ENCODE measurements at regions not wholly inside any gene's neighbourhood (a gene's known extent, or its start where the extent isn't known, plus 50 kb on each side); places are given as distances from the start of the nearest gene placed in this dataset.
"Not testable (repeated sequence)": the region's sequence is repeated elsewhere in the genome, so short reads cannot be mapped to it uniquely, and the experiment has no call there.

DNA sequence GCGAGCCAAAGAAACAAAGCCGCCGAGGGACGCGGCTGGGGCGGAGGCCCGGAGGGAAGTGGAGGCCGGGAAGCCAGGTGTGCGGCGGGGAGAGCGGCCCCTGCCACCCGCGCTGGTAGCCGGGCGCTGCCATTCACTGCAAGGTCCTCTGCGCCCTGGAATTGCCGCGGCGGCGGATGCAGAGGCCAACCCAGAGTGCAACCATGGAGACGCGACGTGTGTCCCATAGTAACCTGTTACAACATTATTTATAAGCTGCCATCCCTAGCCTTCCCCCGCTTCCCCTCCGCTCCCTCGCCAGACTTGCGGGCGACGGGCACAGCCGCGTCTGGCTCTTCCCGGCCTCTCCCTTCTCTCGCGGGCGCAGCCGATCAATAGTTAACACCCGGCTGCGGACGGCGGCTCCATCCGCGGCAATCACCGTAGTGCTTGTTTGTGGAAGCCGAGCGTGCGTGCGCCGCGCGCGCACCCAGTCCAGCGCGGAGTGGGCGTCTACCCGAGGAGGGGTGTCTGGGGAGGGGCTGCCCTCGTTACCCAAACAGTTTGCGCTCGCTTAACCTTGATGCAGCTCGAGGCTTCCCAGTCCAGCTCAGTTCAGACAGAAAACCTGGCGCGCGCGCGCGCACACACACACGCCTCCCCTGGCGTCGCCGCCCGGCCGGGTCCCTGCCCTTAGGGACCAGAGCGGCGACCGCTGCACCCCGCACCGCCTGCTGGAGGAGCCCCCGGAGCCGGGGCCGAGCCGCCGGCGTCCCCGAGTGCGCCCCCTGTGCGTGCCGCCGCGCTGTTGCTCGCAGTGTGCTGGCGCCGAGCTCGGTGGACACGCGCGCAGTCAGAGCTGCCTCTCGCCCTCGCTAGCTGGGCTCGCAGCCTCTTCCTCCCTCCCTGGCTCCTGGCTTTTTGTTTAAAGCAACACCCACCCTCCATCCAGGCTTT is 165.4 kb upstream of the DPP6 start:
- DNase-seq: no peak

DNA sequence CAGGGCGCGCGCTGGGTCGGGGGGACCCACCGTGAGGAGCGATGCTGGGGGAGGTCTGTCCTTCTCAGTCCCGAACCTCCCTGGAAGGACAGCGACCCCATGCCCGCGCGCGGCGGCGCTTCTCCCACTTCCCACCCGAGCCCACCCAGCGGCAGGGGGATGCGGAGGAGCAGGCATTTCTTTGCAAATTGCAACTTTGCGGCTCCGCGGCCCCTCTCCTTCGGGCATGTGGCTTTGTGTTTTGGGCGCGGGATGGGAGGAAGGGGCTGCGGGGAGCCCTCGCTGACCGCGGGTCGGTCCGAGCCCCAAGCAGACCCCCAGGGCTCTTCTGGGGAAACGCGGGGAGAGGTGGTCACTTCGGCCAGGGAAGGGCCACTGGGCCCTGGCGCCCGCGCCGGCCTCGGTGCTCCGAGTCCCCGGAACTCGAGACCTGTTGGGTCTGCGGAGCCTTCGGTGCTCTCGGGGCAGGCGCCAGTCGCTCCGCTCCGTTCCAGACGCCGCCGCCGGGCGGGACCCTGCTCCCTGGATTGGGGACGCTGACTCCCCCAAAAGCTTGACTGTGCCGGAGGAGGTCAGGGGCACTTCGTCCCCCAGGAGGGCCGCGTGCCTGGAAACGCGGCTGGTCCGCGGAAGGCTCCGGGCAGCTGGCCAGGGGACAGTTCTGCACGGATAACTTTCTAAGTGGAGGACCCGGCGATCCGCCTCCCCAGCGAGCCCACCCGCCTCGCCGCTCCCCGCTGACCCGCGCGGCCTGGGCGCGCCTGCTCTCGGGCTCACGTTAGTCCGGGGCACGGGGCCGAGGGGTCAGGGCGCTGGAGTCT is 164.2 kb upstream of the DPP6 start:
- DNase-seq: no peak

DNA sequence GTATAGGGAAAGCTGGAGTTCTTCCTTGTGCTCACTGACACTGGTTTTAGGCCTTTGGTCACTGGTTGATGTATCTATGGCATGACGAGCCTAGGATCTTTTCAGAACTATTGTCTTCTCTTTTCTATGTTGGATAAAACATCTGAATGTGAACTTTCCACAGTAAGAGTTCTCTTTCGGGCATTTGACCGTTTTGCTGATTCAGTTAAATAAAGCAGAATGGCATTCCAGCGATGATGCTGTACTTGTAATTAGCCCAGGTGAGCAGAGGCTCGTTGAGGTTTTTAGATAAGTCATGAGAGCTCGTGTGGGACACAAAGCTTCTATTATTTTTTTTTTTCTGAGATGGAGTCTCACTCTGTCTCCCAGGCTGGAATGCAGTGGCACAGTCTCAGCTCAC is 160.2 kb upstream of the DPP6 start:
- DNase-seq: no peak

DNA sequence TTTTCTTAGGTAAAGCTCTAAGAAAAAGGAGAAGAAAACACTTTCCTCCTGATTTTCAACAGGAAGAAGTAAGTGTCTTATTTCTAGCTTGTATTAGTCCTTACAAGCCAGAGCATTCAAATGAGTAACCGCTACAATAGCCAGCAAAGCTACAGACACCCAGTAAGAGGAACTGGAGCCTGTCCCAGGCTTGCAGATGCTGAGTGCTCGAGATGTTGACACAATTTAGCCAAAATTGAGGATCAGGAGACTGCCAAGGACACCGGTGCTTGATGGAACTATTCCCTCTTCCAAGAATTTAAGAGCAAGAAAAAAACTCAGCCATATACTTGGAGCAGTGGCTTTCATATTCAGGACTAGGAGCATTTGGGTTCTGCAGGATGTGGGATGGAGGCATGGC is 149.3 kb upstream of the DPP6 start:
- no peak for DNase-seq

DNA sequence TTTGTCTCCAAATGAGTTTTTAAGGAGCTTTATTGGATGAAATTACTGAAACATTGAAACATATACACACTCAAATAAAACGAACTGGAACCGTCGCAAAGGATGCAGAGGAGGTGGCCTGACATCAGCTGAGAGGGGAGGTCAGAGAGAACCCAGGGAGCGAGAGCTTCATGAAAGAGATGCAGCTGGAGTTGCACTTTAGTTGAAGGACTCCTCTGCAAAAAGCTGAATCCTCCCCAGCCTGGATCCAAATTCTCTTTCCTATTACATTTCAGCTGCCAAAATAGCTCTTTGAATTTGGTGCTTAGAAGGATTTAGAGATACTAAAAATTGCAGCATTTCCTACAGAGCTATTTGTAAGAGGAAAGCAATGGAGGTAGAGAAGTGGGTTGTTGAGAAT is 140.0 kb upstream of the DPP6 start:
- DNase-seq: no peak

DNA sequence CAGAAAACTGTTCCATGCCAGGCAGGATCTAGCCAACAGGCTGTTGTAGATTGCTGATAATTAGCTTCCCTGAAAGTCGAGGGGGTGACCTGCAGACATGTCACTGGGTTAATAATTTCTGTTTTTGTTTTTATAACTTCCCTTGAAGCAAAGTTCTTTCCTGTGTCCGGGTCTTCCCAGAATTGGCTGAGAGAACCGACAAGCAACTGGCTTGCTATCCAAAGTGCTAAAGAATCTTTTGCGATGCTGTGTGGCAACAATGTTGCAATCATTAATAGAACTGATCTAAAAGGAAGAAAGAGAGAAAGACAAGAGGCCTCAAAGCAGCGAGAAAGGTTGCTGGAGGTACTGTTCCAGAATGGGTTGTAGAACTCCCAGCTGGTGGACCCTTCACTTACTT is 132.1 kb upstream of the DPP6 start:
- no peak for DNase-seq

DNA sequence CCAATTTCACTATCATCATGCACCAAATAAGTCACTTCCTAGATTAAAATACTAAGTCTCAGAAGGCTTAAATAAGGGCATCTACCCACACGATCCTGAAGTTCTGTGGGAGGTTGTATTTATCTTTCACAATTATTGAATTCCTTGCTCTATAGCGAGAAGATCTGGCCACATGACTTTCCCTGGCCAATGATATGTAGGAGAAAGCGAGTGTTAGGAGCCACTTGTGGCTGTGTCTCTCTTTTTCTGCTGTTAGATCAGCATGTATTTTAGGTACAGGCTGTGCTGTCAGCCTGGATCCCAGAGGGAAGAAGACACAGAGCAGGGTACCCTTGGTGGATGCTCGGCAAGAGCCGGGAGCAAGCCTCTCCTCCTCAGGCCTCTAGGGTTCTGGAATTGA is 131.3 kb upstream of the DPP6 start:
- no peak for DNase-seq

DNA sequence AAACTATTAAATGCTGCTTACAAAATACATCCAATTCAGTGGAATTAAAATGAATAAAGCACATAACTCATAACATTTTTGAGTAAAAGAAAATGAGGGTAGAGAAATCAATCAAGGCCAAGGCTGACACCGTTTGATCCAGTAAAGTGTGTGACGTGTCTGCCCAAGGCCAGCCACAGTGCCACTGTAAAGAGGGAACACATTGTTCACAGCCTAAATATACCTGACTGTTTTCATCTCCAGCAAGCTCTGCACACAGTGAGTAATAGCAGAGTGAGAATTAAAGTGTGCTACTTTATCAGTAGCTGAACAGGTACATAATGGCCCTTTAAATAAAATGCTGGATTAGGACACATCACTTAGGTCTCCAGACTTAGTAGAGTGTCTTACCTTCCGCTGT is 130.8 kb upstream of the DPP6 start:
- no peak for DNase-seq

DNA sequence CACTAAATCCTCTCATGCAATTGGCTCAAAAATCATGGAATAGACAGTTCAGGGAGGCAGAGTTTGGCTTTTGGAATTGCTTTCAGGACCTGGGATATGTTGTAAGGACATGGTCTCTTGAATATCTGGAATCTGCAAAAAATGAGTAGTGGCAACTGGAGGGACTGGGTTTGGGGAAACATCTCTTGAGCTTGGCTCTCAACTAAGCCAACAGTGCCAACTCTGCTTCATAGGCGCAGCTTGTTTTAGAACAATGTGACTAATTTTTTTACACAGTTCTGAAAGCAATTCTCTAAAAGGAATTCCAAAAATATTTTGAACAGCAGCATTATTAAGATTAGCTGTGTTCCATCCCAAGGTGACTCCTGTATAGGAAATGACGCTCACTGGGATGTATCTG is 121.5 kb upstream of the DPP6 start:
- DNase-seq: no peak

DNA sequence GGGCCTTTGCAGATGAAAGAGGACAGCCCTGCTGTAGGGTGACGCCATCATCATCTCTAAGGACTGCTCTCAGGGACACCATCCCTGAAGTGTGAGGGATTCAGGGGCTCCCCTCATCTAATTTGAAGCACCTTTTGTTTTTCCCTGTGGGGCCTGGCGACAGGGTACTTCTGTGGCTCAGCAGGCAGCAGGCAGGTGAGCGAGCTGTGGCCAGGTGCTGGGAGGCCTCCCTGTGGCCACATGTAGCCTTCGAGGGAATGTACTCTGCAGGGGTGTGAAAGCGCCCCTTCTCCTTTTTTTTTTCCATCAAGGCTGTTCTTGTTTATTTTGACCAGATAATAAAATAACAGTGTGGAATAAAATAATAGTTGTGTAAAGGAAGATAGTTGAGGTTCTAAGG is 118.2 kb upstream of the DPP6 start:
- no peak for DNase-seq

DNA sequence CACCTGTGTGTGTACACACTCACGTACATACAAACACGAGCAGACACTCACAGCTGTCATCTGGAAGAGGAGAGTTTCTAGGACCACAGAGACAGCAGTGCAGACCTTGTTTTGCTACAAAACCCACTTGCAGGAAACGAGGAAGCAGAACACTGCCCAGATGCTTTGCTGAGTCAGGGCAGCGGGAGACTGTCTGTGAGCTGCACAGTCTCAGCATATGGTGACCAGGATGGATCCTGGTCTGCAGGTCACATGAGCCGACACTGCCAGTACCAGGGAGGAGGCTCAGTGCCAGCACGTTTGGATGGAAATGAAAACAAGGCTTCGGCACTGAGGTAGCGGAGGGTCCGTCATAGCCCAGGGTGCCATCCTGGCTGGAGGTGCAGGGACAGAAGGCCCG is 117.6 kb upstream of the DPP6 start:
- peak; percentile 49 to 55 for DNase-seq

DNA sequence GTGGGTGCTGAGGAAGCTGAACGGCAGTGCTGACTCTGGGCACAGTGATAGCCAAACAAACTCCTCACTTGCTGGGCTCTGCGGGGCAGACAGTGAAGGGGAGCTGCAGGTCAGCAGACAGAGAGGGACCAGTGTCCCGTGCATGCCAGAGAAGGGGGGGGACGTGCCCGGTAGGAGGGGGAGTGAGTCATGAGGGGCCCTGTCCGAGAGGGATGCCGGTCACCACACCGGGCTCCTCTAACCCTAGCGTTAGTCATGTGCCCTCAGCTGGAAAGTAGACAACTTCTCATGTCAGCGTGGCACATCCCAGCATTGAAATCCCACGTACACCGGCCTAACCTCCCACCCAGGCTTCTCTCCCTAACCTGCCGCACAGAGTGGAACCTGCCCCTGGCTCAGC is 117.1 kb upstream of the DPP6 start:
- no peak for DNase-seq

DNA sequence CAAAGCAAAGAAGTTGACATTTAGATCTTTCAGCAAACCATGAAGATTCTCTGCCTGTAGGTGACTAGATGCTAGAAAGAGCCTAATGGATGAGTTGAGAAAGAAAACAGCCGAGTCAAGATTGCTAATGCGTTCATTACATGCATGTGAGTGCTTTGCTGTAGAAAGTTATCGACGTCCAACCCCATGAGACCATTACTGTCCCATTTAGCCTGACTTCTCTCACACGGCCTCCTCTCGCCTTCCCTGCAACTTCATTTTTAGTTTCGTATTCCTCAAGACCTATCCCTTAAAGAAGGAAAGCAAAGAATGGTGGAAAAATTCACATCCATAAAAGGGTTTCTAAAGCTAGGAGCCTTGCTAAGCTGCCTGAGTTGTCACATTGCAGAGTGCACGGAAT is 113.7 kb upstream of the DPP6 start:
- no peak for DNase-seq

DNA sequence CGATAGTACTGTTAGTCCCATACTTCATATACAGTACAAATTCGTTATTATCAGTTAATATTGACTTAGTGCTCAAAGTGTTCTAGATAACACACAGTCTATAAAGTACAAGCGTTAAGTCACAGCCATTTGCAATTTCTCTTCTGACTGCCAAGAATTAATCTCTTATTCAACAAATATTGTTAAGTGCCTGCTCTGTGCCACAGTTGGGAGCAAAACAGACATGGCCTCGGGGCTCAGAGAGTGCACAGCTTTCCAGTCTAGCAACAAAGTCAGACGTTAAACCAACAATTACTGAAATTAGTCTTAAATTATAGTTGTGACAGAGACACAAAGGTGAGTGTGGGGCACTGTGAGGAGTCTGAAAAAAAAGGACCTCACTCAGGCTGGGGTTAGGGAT is 113.0 kb upstream of the DPP6 start:
- no peak for DNase-seq

DNA sequence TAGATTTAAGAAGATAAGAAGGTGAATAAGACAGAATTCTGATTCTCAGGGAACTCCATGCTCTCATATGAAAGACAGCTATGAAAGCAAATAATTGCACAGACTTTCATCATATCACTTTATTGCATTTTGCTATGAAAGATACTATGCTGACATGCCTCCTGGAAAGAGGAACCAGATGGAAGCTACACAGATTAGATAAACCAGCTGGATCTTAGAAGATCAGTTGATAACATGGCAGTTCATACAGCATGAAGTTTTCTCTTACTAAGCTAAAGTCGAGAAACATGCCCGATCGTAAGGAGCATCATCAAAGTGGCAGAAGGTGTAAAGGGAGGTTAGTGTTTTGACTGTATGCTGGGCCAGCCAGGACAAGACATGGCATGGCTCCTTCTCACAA is 112.5 kb upstream of the DPP6 start:
- no peak for DNase-seq

DNA sequence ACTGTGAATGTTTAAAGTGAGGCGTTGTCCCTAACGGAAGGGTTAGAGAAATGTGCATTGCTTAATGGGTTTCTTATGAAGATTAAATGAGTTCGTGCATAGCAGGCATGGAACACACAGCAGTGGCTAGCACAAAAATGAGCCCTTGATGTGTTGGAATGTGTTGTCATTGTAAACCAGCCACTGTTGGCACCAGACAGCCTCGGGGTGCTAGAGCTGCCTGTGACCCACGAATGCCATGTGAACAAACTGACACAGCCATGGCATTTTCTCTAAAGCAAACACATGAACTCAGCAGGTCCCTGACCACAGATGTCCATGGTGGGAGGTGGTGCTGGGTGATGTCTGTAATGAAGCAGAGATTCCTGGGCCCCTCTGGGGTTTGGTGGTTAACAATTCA is 111.1 kb upstream of the DPP6 start:
- DNase-seq: no peak

DNA sequence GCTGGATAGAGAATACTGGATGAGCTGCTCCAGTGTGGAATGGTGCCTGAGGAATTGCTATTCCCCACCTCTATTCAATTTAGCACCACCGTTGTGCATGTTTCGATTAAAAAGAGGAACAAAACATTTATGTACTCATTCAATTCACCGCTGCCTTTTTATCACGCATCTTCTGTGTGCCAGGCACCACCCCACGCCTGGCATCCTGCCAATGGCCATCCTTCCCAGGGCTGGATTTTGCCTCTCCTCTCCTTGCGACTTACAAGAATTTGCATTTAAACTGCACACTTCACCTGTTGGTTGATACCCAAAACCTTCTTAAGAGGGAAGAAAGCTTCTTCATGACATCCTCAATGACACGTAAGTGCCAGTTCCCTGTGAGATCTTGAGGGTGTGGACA is 110.2 kb upstream of the DPP6 start:
- no peak for DNase-seq

DNA sequence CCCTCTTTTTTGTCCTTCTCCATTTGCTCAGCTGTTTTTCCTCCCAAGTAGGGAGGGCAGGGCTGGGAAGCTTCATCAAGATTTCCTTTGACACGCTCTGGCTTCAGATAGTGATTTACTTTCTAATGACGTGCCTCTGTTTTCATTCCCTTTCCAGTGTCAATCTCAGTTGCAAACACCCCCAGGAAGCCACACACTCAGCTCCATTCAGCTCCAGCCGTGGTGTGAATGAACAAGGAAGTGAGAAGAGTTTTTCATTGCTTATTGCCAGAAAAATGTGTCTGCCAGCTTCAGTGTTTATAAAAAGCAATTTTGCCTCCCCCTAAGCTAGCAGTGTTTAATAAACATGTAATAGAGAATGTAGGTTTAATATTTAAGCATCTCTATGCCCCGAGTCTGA is 108.7 kb upstream of the DPP6 start:
- no peak for DNase-seq

DNA sequence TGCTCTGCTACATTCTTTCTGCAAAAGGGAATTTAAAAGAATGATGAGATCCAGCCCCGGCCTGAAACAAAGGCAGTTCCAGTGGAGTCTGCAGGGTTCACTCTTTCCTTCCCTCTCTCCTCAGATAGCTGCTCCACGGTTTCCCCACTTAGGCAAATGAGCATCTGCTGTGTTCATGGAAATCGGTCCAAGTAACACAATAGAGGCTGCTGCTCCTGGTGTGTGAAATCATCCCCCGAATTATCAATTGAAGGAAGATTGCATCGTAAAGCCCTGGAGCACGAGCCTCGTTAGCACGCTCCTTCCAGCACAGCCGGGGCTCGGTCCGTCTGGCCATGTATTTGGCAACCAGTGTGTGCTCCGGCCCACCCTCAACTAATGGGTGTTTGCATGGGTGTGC is 108.3 kb upstream of the DPP6 start:
- DNase-seq: no peak

DNA sequence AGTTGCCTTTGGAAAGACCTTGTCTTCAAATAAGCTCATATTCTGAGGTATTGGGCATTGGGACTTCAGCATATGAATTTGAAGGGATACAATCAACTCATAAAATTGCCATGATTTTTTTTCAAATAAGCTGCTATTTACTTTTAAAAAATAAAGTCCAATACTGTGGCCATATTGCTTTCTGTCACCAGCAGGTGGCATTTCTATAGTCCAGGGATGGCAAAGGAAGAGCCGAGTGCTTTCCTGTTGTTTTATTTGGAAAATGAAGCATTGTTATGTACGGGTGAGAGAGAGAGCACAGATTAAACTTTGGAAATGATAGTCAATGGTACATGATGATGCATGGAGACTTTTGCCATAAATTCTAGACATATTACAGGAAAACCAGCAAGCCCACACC is 104.1 kb upstream of the DPP6 start:
- DNase-seq: no peak

DNA sequence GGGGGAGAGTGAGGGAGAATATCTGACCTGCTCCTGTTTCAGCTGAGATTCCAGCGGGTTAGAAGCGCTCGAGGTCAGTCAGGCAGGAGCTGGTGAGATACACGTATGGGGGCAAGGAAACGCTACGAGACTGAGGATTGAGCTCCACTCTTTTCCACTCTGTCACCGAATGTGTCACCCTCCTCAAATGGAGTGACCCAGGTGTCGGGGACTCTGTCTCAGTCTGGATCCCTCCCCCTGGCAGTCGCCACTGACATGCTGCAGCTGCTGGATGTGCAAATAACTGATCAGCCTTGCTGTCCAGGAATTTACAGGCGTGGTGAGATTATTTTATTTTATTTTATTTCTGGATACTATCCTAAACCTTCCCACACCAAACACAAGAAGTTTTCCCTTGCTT is 100.9 kb upstream of the DPP6 start:
- no peak for DNase-seq

DNA sequence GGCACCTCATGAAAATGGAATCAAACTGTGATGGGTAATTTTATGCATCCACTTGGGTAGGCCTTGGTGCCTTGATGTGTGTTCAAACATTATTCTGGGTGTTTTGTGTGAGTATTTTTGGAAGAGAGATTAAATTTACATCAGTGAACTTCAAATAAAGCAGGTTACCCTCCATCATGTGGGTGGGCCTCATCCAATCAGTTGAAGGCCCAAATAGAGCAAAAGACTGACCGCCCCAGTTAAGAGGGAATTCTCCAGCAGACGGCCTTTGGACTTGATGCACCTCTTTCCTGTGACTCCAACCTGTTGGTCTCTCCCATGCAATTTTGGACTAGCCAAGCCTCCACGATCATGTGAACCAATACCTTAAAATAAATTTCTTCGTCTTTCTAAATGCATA is 97.7 kb upstream of the DPP6 start:
- DNase-seq: no peak

DNA sequence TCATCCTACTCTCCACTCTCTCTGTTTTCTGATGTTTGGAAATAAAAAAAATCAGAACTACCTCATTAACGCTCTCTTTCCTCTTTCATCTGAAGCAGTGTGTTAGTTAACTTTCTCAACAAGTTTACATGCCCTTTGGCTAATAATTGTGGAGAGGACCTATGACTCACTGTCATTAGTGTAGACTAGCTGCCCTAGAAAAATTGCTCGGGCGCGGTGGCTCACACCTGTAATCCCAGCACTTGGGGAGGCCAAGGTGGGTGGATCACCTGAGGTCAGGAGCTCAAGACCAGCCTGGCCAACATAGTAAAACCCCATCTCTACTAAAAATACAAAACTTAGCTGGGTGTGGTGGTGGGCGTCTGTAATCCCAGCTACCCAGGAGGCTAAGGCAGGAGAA is 94.5 kb upstream of the DPP6 start:
- DNase-seq: not testable (repeated sequence)

DNA sequence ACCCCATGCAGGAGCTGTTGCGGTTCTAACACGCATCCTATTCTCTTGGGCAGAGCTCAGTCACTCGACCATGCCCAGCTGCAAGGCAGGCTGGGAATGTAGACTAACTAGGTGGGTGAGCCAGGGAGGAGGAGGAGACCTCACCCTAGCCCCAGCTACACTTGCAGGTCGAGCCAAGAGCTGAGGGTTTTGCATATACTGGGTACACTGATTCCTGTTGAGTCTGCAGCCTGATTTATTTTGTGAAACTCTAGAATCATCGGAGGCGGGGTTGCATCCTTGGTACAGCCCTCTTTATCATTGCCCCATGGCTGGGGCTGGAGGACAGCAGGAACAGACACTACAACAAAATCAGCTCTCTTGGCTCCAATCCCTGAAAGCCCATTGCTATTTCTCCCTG is 93.8 kb upstream of the DPP6 start:
- DNase-seq: not testable (repeated sequence)
